Limb (tissue), 2 donors: ENCODE measurements at regions not wholly inside any gene's neighbourhood (a gene's known extent, or its start where the extent isn't known, plus 50 kb on each side); places are given as distances from the start of the nearest gene placed in this dataset.
"Not testable (repeated sequence)": the region's sequence is repeated elsewhere in the genome, so short reads cannot be mapped to it uniquely, and the experiment has no call there.

Experiments
- DNase-seq, 2 donors: peaks; one replicate each; pipeline ENCODE4 v3.0.0-alpha.2; 2016; ENCODE audit errors: extremely low spot score in 2 of 2

DNA sequence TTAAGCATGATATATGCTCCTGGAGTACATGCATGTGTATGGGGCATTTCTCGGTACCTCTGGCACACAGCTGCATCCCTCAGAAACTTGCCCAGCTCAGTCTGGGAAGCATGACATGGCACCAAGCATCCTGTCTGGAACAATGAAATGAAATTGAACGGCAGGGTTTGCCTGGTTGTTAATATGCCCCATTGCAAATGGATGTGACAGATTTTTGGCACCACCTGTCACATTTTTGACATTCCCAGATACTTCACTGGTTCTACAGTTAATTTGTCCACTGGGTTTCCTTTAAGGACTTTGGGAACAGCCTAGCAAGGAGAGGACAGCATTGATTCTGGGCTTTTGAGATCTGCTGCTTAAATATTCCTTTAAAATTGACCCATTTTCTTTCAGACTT lies 305.8 kb downstream of the TSN start:
- no peak for DNase-seq

- DNase-seq: no peak
Measured at GRCh38 chr2:122061831-122062230, 306.4 kb downstream of the TSN start.

GRCh38 chr2:122062506-122062905 lies 307.1 kb downstream of the TSN start:
- no peak for DNase-seq

DNA sequence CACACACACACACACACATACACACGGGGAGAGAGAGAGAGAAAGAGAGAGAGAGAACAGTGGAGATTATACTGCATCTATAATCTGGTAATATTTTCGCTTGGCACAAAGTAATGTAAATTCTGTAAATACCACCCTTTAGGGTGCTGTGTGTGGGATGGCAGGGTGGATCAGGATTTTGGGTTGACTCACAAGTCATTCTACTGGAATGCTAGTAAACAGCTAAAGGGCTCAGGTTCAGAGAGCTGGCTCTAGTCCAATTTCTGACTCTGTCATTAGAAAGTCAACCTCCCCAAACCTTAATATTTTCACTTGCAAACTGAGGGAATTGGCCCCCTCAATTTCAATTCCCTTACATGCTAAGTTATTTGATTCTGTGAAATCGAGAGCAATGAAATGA lies 308.3 kb downstream of the TSN start:
- no peak for DNase-seq

DNA sequence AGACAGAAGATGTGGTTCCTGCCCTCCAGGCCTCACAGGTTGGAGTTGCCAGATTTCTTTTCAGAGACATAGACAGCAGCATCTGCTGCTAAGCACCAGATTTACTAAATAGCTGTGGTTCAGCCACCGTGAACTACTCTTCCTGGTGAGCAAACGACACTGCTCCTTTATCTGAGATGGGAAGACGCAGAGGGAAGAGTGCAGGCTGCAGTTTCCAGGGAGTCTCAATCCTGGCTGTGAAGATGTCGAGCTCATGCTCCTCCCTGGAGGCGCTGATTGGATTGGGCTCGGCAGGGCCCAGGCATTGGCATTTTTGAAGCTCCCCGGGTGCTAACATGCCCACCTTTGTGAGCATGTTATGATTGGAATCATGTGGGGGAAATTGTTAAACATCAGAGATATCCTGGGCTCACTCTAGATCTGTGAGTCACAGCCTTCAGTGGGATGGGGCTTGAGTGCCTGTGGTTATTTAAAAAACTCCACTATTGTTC lies 314.8 kb downstream of the TSN start:
- DNase-seq: no peak

GRCh38 chr2:122072666-122073065 lies 317.2 kb downstream of the TSN start:
- no peak for DNase-seq

- no peak for DNase-seq
Measured at GRCh38 chr2:122074201-122074600, 318.8 kb downstream of the TSN start.

GRCh38 chr2:122075381-122075780 lies 319.9 kb downstream of the TSN start:
- no peak for DNase-seq

DNA sequence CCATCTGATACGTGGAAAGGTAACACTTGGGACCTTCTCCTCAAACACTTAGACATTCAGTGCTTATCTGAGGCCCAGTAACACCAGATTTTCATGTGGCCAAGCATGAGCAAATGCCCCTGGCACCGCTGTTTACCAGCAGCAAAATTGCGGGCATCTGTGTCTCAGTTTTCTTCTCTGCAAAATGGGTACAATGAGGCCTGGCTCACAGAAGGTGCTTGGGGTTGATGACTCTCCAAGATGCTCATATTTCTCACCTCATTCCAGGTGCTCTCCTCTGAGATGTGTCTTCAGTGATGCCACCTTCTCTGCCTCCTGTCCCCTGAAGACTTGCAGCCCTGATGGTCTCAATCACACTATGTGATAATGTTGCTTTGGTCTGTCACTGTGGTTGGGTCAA lies 321.7 kb downstream of the TSN start:
- DNase-seq: no peak

DNA sequence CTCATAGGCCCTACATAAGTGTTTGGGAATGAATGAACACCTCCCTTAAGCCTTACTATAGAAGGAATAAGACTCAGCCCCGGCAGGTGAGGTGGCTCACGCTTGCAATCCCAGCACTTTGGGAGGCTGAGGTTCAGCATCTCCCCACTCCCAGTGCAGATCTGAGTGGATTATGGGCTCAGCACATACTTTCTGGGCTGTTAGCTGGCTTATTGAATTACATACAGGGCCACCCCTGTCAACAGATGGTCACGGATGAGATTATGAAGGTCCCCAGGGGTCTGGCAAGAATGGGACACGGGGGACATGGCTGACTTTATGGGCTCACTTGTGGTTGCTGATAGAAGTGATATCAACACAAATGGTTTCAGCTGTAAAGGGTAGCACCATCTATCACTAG lies 322.3 kb downstream of the TSN start:
- DNase-seq: no peak

- DNase-seq: peak in 1 of 2 donors; percentile 18
Measured at GRCh38 chr2:122078451-122078850, 323.0 kb downstream of the TSN start.

- DNase-seq: no peak
Measured at GRCh38 chr2:122079844-122080243, 324.4 kb downstream of the TSN start.

- no peak for DNase-seq
Measured at GRCh38 chr2:122080316-122080715, 324.9 kb downstream of the TSN start.

GRCh38 chr2:122080871-122081270 lies 325.4 kb downstream of the TSN start:
- no peak for DNase-seq

DNA sequence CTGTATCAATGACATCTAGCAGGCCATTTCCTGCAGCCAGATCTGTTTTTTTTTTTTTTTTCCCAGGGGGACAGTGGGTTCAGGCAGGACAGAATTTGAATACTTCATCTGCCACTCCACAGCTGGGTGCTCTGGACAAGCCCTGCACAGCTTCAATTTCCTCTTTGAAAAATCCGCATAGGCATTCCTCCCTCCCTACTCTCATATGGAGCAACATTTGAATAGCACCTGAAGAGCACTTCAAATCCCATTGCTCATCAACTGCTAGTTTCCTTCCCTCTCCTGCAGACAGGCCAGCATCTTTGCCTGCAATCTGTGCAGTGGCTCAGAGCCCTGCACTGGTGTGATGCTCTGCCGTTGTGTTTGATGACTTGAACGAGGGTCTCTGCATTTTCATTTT lies 326.3 kb downstream of the TSN start:
- no peak for DNase-seq

GRCh38 chr2:122083256-122084048 lies 328.0 kb downstream of the TSN start:
- no peak for DNase-seq

GRCh38 chr2:122085672-122086071 lies 330.2 kb downstream of the TSN start:
- DNase-seq: not testable (repeated sequence)

DNA sequence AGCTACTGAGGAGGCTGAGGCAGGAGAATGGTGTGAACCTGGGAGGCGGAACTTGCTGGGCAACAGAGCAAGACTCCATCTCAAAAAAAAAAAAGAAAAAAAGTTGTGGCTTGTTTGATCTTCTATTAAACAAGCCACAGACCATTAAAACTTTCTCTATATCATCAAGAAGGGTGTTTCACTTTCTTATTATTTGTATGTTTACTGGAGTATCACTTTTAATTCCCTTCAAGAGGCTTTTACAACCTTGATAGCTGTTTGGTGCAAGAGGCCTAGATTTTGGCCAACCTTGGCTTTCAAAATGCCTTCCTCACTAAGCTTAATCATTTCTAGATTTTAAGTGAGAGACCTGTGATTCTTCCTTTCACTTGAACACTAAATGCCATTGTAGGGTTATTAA lies 339.1 kb downstream of the TSN start:
- no peak for DNase-seq

DNA sequence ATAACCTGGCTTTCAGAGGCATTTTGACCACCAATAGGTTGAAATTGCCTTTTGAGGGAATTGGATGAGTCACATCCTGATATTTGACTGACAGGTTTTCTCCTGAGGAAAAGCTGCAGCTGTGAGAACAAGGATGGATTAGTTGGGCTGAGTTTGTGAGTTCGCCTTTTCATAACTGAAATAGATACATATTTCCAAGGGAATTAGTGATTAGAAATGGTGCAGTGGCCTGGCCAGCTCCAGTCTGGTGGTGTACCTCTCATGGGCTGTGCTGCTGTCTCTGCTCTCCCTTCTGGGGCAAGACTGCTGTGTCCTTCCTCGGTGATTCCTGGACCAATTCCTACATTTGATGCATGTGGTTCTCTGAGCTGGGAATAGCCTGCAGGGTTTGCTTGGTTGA lies 341.3 kb downstream of the TSN start:
- DNase-seq: no peak

DNA sequence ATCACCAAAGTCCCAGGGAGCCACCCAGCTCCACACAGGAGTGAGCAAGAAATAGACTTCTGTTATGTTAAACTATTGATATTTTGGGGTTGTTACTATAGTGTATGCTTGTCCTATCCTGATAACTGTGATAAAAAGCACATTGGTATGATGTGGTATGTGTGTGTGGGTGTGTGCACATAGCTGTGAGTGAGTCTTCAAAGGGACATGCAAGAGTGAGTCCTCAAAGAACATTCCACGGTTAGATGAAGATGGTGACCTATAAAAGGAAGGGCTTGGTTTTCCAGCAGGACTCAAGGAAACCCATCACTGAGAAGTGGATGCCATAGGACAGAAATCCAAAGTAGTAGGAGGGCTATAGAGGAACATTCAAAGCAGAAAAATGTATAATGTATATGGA lies 342.9 kb downstream of the TSN start:
- no peak for DNase-seq

GRCh38 chr2:122100346-122100745 lies 344.9 kb downstream of the TSN start:
- no peak for DNase-seq

- no peak for DNase-seq
Measured at GRCh38 chr2:122100756-122101155, 345.3 kb downstream of the TSN start.

DNA sequence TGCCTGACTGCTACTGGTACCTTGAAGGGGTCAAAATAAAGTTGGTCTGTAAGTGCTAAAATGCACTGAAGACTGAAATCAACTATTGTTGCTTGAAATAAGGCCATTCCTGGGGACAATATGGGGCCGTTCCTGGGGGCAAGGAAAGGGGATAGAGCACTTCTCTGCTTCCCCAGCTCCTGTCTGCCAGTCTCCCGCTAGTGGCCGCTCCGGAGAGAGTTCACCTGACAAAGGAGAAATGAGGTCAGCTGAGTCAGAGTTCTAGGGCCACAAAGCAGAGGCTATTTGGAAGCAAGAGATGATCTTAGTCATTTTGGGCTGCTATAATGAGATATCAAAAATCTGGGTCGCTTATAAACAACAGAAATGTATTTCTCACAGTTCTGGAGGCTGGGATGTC lies 345.9 kb downstream of the TSN start:
- DNase-seq: no peak
